HEK293 (cell line): ENCODE measurements at regions not wholly inside any gene's neighbourhood (a gene's known extent, or its start where the extent isn't known, plus 50 kb on each side); places are given as distances from the start of the nearest gene placed in this dataset.

Experiments used
- CTCF ChIA-PET: fragments of 350-600 bp; formaldehyde crosslinking; extraction: SDS; loops from one replicate; lab custom pipeline; 2021; ENCODE audit warnings: antibody characterized with exemption; lab: Yijun Ruan, JAX
- POLR2A ChIA-PET: fragments of 300-600 bp; formaldehyde crosslinking; extraction: SDS; loops from one replicate; lab custom pipeline; 2020; ENCODE audit warnings: antibody characterized with exemption, inconsistent platforms; lab: Yijun Ruan, JAX
- H3K27ac ChIP-seq: fragments of 200-500 bp; sonication (Bioruptor generic); 2 replicates; pipeline ENCODE4 v1.5.1; 2014; ENCODE audit warnings: low read depth, low read length, control low read depth, inconsistent platforms; ENCODE audit errors: extremely low read depth
- H3K36me3 ChIP-seq, 2 experiments: fragments of 200-500 bp in 1 of 2; sonication (Bioruptor generic) in 1 of 2; 1 replicate in 1 of 2; 2 replicates in 1 of 2; pipeline ENCODE4 v1.5.1; 2014 to 2017; ENCODE audit warnings: inconsistent platforms in 2 of 2, low read length in 2 of 2; ENCODE audit not compliant: control insufficient read depth in 2 of 2, insufficient read depth in 1 of 2
- H3K4me1 ChIP-seq: fragments of 200-500 bp; sonication (Bioruptor generic); 2 replicates; pipeline ENCODE4 v1.5.1; 2014; ENCODE audit warnings: mild to moderate bottlenecking, low read length, inconsistent platforms; ENCODE audit not compliant: control insufficient read depth, insufficient read depth
- H3K4me3 ChIP-seq: 2 replicates; pipeline ENCODE4 v1.5.1; 2011; ENCODE audit warnings: low read depth, mild to moderate bottlenecking, control low read depth, low read length, moderate library complexity
- H3K9me3 ChIP-seq: fragments of 200-500 bp; sonication (Bioruptor generic); 2 replicates; pipeline ENCODE4 v1.5.1; 2014; ENCODE audit warnings: low read depth, low read length, inconsistent platforms; ENCODE audit not compliant: control insufficient read depth, insufficient read depth
- CTCF ChIP-seq: fragments of 450-650 bp; formaldehyde crosslinking; IDR thresholded peaks from 2 replicates; pipeline ENCODE4 v1.5.1; 2016; ENCODE audit warnings: missing biosample characterization, missing genetic modification characterization
- GLIS2 ChIP-seq: fragments of 450-650 bp; formaldehyde crosslinking; IDR thresholded peaks from 2 replicates; pipeline ENCODE4 v1.5.1; 2016; ENCODE audit warnings: missing biosample characterization, missing genetic modification characterization
- HOXD13 ChIP-seq: sonication (generic); formaldehyde crosslinking; IDR thresholded peaks from 2 replicates; pipeline ENCODE4 v1.8.0; 2022; ENCODE audit warnings: missing genetic modification reagents, borderline replicate concordance
- MZF1 ChIP-seq: fragments of 450-650 bp; formaldehyde crosslinking; IDR thresholded peaks from 2 replicates; pipeline ENCODE4 v1.5.1; 2017; ENCODE audit warnings: missing biosample characterization, missing genetic modification characterization, borderline replicate concordance
- PRDM6 ChIP-seq: fragments of 450-650 bp; formaldehyde crosslinking; IDR thresholded peaks from 2 replicates; pipeline ENCODE4 v1.5.1; 2017; ENCODE audit warnings: missing biosample characterization, missing genetic modification characterization
- SCRT2 ChIP-seq: fragments of 450-650 bp; formaldehyde crosslinking; IDR thresholded peaks from 2 replicates; pipeline ENCODE4 v1.5.1; 2016; ENCODE audit warnings: missing biosample characterization, missing genetic modification characterization
- SETDB1 ChIP-seq: IDR thresholded peaks from one replicate; pipeline ENCODE4 v1.6.1; 2017; ENCODE audit warnings: mild to moderate bottlenecking, low read length, moderate library complexity, mixed read lengths; ENCODE audit not compliant: insufficient read length
- TCF7L2 ChIP-seq: IDR thresholded peaks from 2 replicates; pipeline ENCODE4 v1.6.1; 2011; ENCODE audit warnings: low read depth, mild to moderate bottlenecking, inconsistent platforms, low read length, moderate library complexity, borderline replicate concordance
- ZBTB10 ChIP-seq: fragments of 450-650 bp; formaldehyde crosslinking; IDR thresholded peaks from 2 replicates; pipeline ENCODE4 v1.5.1; 2016; ENCODE audit warnings: missing biosample characterization, missing genetic modification characterization
- ZBTB48 ChIP-seq: fragments of 450-650 bp; formaldehyde crosslinking; IDR thresholded peaks from 2 replicates; pipeline ENCODE4 v1.5.1; 2016; ENCODE audit warnings: missing biosample characterization, missing genetic modification characterization
- ZFP41 ChIP-seq: fragments of 450-650 bp; formaldehyde crosslinking; IDR thresholded peaks from 2 replicates; pipeline ENCODE4 v1.5.1; 2016; ENCODE audit warnings: missing biosample characterization, missing genetic modification characterization, borderline replicate concordance
- ZNF24 ChIP-seq: fragments of 450-650 bp; formaldehyde crosslinking; IDR thresholded peaks from 2 replicates; pipeline ENCODE4 v1.5.1; 2016; ENCODE audit warnings: missing biosample characterization, missing genetic modification characterization
- ZNF404 ChIP-seq: fragments of 450-650 bp; formaldehyde crosslinking; IDR thresholded peaks from 2 replicates; pipeline ENCODE4 v1.5.1; 2017; ENCODE audit warnings: missing biosample characterization, missing genetic modification characterization
- ZNF449 ChIP-seq: fragments of 450-650 bp; formaldehyde crosslinking; IDR thresholded peaks from 2 replicates; pipeline ENCODE4 v1.5.1; 2017; ENCODE audit warnings: missing biosample characterization, mild to moderate bottlenecking, missing genetic modification characterization, moderate library complexity
- ZNF521 ChIP-seq: fragments of 450-650 bp; formaldehyde crosslinking; IDR thresholded peaks from 2 replicates; pipeline ENCODE4 v1.5.1; 2017; ENCODE audit warnings: missing biosample characterization, mild to moderate bottlenecking, missing genetic modification characterization
- ZNF544 ChIP-seq: fragments of 450-650 bp; formaldehyde crosslinking; IDR thresholded peaks from 2 replicates; pipeline ENCODE4 v1.5.0; 2017; ENCODE audit warnings: missing biosample characterization, missing genetic modification characterization
- ZNF558 ChIP-seq: fragments of 450-650 bp; formaldehyde crosslinking; IDR thresholded peaks from 2 replicates; pipeline ENCODE4 v1.5.1; 2016; ENCODE audit warnings: missing biosample characterization, missing genetic modification characterization
- ZNF596 ChIP-seq: fragments of 450-650 bp; IDR thresholded peaks from 2 replicates; pipeline ENCODE4 v1.5.0; 2018; ENCODE audit warnings: missing biosample characterization, mild to moderate bottlenecking, missing genetic modification characterization, moderate library complexity
- ZNF624 ChIP-seq: fragments of 450-650 bp; formaldehyde crosslinking; IDR thresholded peaks from 2 replicates; pipeline ENCODE4 v1.5.1; 2017; ENCODE audit warnings: missing biosample characterization, missing genetic modification characterization
- ZNF626 ChIP-seq: fragments of 450-650 bp; sonication (Bioruptor Pico); formaldehyde crosslinking; IDR thresholded peaks from 2 replicates; pipeline ENCODE4 v1.5.1; 2018; ENCODE audit warnings: missing biosample characterization, missing genetic modification characterization, inconsistent platforms
- ZNF658 ChIP-seq: fragments of 450-650 bp; formaldehyde crosslinking; IDR thresholded peaks from 2 replicates; pipeline ENCODE4; 2016; ENCODE audit warnings: missing biosample characterization, missing genetic modification characterization
- ZNF747 ChIP-seq: fragments of 450-650 bp; formaldehyde crosslinking; IDR thresholded peaks from 2 replicates; pipeline ENCODE4 v1.5.1; 2016; ENCODE audit warnings: missing biosample characterization, missing genetic modification characterization
- ZNF843 ChIP-seq: fragments of 450-650 bp; formaldehyde crosslinking; IDR thresholded peaks from 2 replicates; pipeline ENCODE4 v1.5.1; 2016; ENCODE audit warnings: missing biosample characterization, missing genetic modification characterization

- POLR2A ChIA-PET, result no interaction called here
Measured at GRCh38 chr3:106756901-106757300, 620.3 kb upstream of the CCDC54 start.

GRCh38 chr3:106758459-106758858 is 618.8 kb upstream of the CCDC54 start:
- ChIA-PET CTCF (no interaction called here), POLR2A (no interaction called here)
- Histone ChIP-seq H3K27ac (no peak overlapping the region), H3K4me3 (no peak overlapping the region), H3K4me1 (no peaks in the 10 kb centered on the region), H3K9me3 (no peaks in the 10 kb centered on the region), H3K36me3 (no peaks in the 10 kb centered on the region)
- TF ChIP-seq ZNF596, result no peak
- TF ChIP-seq ZNF404, result no peak
- TF ChIP-seq ZNF658, result no peak
- TF ChIP-seq ZNF624 (tag by site-specific recombination), result no peak
- no peak for TF ChIP-seq ZNF626 (tag by site-specific recombination)
- no peak for TF ChIP-seq CTCF (tag by site-specific recombination)
- no peak for TF ChIP-seq HOXD13 (CRISPR knock-in tag)
- no peak for TF ChIP-seq SCRT2 (tag by site-specific recombination)
- TF ChIP-seq ZNF843 (tag by site-specific recombination), result no peak
- TF ChIP-seq GLIS2 (tag by site-specific recombination), result no peak
- no peak for TF ChIP-seq ZNF558
- TF ChIP-seq ZFP41, result no peak
- no peak for TF ChIP-seq ZNF544 (tag by site-specific recombination)
- no peak for TF ChIP-seq PRDM6 (tag by site-specific recombination)
- TF ChIP-seq ZNF747, result no peak

More at GRCh38 chr3:106756901-106757300, 620.3 kb upstream of the CCDC54 start:
- H3K4me1 ChIP-seq, result no peaks in the 10 kb centered on the region
- H3K9me3 ChIP-seq, result no peaks in the 10 kb centered on the region
- no peak overlapping the region for H3K4me3 ChIP-seq
- H3K36me3 ChIP-seq, result no peaks in the 10 kb centered on the region
- CTCF ChIA-PET, result no interaction called here
- TF ChIP-seq ZNF521 (tag by site-specific recombination) (no peak), SETDB1 (no peak), ZNF24 (tag by site-specific recombination) (no peak), ZNF449 (no peak), ZBTB48 (tag by site-specific recombination) (no peak), ZBTB10 (tag by site-specific recombination) (no peak), MZF1 (tag by site-specific recombination) (no peak), TCF7L2 (no peak), ZNF658 (no peak)
- H3K27ac ChIP-seq, result no peak overlapping the region
